HL-60/S4 treated with retinoic acid at 250 ng/mL for 4 days and 3 days (cell line): ENCODE measurements at regions not wholly inside any gene's neighbourhood (a gene's known extent, or its start where the extent isn't known, plus 50 kb on each side); places are given as distances from the start of the nearest gene placed in this dataset.

Experiments
- in situ Hi-C: fragments of 300-500 bp; cut with MboI; formaldehyde crosslinking; loops from 2 replicates; pipeline ENCODE4 v1.7.0; 2022; ENCODE audit warnings: low sequenced_read_pairs

DNA sequence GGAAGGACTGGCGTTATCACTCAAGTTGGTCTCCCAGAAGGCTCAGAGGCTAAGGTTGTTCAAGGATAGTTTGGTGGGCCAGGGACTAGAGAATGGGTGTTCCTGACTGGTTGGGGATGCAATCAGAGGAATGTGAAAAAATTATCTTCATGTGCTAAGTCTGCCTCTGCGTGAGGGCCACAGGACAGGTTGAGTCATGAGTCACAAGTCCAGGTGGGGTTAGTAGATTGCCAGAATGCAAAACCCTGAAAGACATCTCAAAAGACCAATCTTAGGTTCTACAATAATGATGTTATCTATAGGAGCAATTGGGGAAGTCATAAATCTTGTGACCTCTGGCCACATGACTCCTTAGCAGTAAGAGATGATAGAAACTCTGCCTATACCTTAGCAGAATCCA, 220.1 kb upstream of the EEA1 start:
- in situ Hi-C loops: no loop called here

DNA sequence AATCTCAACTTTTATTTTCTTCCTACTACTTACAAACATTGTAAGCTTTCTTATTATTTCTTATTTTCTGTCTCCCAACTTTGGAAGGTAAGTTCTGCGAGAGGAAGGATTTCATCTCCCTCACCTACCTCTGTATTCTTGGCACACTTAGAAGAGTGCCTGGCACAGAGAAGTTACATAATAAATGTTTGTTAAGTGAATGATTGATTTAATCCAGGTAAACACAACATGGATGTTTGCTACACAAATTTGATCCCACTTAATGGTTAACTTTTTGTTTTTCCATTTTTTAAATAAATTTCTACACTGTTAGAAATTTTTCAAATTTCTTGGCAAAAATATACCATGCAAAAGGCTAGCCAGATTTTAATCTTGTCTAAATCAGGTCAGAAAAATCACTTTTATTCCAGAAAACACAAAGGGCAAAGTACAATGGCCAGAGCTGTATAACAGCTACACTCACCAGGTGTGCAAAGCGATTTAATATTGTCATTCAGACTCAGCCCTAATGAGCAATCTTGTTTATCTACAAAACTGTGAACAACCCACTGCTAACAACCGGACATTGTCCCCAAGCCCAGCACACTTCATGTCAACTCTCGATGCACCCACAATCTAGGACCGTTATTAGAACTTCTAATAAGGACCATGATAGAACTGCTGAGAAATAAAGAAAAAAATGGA, 222.1 kb upstream of the EEA1 start:
- in situ Hi-C loops: no loop called here

DNA sequence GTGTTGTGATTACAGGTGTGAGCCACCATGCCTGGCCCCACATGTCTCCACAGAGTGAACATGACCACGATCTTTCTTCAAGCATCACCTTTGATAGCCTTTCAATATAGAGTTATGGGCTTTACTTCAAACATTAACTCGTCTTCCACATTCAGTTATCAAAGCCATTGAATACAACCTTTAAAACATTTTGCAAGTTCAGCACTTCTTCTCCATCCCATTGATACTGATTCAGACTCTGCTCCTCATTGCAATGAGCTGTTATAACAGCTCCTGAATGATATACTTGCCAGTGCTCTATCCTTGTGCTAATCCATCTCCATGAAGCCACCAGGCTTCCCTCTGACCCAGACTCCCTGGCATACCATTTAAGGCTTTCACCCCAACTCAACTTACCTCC, 223.5 kb upstream of the EEA1 start:
- in situ Hi-C loops: no loop called here

DNA sequence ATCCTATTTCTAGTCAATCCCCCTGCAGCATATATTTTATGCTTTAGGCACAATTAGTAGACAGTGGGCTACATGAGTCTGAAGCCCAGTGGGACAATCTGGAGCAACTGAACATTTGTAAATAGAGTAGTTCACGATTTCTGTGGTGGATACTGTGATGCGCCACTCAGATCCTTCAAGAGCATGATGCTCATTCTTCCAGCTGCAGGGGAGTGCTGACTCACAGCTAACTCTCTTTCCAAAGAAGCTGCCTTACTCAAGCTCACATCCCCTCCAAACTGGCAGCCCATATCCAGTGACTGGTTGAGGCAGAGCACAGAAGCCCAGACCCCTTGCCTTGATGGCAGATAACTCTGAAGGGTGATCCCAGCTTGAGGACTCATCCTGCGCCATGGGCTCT, 224.2 kb upstream of the EEA1 start:
- in situ Hi-C loops: no loop called here

DNA sequence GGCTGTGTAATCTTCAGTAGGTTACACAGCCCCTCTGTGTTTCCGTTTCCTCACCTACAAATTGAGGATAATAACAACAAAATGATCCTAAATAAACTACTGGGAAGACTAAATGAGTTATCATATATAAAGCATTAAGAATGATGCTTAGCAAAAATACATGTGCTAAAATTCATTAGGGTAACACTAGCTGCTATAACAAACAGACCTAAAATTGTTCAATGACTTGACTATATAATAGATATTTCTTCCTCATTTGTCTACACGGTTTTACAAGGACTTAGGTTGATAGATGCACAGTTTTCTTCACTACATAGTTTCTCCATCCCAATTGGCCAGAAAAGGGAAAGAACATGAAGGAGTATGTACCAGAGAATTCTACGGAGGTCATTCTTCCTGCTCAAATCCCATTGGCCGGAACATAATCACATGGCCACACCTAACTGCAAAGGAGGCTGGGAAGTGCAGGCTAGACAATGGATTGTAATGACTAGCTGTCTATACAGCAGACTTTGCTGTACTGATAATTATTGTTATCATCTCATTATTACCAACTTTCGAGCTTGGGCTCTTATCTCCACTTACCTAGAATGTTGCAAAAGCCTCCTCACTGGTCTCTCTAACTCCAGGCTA, 223.5 kb upstream of the NUDT4 start:
- in situ Hi-C loops: no loop called here

DNA sequence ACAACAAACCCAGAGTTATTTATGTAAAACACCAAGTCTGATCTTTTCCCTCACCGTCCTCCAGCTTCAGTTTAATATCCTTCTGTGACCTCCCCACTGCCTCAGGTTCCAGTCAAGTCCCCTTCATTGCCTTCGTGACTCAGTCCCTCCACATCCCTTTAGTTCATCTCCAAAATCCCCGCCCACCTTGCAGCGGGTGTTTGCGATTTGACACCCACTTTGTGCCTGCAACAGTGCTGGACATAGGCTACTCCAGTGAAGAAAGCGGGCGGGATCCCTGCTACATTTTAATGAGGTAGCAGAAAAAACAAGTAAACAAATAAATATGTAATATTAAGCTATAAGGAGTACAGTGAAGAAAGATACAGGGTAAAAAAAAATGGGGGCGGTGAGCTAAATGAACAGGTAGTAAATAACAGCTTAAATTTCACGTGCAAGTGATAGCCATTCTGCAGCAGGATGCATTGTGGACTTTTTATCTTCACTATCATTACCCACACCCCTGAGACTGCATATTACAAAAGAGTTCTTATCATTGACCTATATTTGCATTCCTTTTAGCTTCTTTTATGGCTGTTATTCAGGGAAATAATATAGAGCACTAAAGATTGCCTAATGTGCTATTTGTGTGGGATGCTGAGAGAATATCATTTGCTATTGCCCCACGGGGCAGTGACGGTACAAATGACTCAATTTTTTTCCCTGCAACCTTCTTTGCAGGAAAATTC, 222.8 kb upstream of the NUDT4 start:
- in situ Hi-C loops: no loop called here

DNA sequence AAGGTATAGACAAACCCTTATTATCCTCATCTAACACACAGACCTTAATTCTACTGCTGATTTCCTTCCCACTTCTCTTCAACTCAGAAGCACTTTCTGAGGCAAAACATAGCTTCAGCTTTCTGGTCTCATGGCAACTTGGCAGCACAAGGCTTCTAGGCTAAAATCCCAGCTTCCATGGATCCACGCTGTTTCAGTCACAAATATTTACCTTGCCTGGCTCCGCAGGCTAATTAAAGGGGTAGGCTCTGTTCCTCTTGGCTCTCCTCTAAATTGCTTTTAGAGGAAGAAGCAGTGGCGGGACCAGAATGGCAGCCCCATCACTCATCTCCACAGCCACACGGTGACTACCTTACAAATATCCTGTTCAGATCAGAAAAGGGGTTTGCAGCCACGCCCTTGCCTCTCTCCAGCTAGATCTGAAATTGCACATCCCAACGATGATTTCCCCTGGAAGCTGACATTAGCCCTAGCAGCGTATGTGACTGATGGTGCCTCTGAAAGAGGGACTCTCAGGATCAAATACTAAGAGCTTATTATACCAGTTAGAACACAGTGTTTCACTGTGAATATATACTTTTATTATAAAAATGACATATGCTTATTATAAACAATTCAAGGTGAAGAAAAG, 221.5 kb upstream of the NUDT4 start:
- in situ Hi-C loops: no loop called here

DNA sequence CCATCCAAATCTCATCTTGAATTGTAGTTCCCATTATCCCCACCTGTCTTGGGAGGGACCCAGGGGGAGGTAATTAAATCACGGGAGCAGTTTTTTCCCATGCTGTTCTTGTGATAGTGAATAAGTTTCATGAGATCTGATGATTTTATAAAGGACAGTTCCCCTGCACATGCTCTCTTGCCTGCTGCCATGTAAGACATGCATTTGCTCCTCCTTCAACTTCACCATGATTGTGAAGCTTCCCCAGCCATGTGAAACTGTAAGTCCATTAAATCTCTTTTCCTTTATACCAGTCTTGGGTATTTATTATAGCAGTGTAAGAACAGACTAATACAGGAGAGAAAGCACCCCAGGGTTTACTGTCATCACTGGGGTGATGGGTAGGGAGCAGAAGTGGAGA, 220.4 kb upstream of the NUDT4 start:
- in situ Hi-C loops: no loop called here

DNA sequence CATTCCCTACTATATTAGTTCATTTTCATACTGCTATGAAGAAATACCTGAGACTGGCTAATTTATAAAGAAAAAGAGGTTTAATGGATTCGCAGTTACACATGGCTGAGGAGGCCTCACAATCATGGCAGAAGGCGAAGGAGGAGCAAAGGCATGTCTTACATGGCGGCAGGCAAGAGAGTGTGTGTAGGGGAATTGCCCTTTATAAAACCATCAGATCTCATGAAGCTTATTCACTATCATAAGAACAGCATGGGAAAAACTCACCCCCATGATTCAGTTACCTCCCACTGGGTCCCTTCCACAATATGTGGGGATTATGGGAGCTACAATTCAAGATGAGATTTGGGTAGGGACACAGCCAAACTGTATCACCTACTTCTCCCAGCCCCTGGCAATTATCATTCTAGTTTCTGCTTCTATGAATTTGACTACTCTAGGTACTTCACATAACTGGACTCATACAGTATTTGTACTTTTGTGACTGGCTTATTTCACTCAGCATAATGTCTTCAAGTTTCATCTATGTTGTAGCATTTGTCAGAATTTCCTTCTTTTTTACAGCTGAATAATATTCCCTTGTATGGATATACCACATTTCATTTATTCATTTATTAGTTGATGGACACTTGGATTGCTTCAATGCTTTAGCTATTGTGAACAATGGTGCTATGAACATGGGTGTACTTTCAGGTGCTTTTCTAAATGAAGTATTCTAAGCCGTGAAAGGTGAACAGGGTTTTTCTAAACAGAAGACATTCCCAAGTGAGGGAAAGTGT, 219.5 kb upstream of the NUDT4 start:
- in situ Hi-C loops: no loop called here

DNA sequence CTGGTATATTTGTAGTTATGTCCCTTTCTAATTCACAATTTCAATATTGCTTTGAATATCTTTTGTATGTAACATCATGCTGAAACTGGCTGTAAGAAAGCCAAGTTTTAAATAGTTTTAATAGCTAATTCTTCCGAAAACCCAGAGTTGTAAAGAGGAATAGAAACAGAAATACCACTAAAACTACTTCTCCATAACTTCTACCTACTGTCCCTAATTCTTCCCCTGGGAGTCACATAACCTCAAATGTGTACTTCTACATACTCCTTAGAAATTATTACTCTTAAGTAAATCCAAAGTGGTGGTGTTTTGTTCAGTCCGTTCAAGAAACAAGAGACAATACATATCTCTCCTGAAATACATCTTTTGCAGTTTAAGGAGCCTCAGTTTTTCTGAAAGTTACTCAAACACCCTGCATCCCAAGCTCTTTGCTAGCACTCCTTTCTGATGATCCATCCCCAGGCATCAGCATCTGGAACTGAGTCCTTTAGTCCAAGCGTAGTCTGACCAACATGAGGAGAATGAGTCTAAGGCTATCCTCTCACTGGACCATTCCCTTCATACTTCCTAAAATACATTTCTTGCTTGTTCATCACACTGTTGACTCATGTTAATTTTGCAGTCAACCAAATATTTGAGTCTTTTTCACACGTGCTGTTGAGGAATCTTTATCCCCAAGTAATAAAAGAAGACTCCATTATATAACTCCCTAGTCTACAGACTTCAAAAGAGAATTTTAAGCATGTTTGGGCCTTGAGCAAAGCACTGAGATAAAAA, 214.3 kb upstream of the NUDT4 start:
- in situ Hi-C loops: no loop called here

DNA sequence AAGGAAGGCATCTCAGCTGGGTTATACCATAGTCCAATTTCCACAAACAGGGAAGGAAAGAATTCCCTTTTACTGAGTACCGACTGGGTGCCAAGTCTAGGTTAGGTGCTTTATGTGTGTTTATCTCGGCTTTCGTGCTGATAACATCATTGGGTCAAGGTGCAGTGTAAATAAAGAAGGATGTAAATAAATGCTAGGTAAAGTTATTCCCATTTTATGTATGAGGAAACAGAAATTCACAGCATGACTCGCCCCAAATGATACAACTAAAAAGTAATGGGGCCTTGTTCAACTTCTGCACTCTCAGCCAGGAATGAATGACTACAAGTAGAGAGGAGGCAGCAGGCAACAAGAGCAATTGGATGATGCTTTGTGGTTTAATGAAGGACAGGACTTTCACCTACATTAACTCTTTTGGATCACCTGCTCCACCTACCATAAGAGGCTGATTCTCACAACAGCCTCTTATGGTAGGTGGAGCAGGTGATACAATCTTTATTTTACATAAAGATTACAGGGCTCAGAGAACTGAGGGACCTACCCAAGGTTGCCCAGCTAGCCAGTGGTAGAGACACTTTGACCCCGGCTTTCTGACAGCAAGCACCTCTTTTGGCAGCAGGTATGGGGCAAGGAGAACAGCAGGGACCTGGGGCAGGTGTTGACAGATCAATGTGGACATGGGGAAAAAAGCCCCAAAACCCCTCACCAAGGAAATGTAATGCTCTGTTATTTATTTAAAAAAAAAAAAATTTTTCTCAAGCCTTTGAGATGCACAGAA, 213.4 kb upstream of the NUDT4 start:
- in situ Hi-C loops: no loop called here

DNA sequence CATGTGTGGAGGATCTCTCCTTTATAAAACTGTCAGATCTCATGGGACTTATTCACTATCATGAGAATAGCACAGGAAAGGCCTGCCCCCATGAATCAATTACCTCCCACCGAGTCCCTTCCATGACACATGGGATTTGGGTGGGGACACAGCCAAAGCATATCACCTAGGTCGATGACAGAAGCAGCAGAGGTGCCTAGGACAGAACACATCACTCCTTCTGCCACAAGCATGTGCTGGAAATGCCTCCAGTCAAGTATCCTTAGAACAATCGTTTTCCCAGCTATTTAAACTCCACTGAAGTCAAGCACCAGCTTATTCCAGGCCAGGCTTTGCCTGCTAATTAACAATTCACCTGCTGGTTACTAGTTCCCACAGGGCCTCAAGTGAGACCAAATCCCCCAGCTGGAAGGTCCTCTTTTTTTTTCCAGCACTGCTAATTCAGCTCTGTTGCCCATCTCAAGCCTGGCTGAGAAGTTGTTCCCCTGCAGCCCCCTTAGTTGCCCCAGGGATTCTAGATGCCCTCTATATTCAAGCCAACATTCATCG, 212.3 kb upstream of the NUDT4 start:
- in situ Hi-C loops: no loop called here

DNA sequence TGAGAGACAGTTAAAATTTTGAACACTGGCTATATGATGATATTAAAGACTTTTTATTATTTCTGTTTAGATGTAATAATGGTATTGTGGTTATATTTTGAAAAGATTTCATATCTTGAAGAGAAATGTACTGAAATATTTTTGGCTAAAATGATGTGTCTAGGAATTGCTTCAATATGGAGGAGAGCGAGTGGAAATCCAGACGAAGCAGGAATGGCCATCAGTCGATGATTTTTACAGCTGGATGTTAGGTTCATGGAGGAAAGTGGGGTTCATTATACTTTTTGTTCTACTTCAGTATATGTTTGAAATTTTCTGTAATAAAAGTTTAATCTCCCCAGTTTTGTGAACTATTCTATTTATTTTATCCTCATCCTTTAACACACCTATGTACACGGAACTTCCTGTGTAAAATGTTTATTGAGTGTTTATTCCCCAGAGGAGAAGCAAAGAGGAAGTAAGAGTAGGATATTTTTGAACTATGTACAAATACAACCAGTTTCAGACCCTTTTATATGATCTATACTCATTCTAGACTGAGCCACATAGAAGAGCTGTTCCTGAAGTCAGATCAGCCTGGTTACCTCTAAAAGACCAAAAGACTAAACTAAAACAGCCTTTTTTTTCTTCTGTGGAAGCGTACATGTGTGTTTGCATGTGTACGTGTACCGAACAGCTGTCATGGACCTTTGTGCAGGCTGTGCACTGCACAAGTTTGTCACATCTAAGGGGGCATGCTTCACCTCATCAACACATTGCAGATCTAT, 211.0 kb upstream of the NUDT4 start:
- in situ Hi-C loops: no loop called here

DNA sequence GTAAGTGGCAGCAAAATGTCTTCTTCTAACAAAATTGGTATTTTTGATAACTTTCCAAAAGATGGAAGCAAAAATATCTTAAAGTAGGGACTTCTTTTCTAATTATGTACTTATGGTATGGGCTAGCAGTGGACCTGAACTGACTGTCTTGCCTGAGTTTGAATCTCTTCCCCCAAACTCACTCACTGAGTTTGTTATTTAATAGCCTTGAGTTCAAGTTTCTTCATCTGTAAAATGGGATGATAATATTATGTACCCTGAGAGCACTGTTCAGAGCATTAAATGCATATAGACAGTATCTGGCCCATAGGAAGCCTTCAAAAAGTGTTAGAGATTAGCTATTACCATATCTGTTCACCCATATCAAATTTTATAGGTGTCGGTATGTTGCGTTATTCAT, 210.4 kb upstream of the NUDT4 start:
- in situ Hi-C loops: no loop called here

DNA sequence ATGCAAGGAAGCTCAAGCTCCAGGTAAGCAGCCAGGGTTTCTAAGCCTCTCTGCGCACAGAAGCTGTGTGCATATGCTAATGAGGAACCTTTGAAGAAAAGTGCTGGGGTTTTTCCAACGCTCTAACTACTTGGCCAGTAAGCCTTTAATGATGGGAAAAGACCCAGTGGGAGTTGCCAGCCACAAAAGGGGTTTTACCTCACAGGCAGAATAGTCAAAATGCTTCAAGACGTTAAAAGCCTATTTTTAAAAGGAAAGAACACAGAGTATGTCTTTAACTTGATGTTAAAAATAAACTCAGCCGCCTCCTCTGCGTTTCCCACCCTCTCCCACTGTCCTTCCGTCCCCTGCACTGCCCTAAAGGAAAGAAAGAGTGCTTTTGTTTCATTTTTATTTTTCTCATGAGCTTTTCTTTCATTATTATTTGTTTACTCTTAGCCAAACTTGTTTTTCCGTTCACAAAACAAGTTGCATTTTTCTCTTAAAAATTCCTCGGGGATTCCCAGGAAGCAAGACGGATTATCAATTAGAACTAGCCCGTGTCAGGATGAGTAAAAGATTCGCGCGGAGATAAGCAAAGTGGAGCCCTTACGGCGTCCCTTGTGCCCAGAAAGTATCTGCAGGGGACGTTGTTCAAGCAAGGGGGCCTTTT, 209.8 kb upstream of the NUDT4 start:
- in situ Hi-C loops: no loop called here

DNA sequence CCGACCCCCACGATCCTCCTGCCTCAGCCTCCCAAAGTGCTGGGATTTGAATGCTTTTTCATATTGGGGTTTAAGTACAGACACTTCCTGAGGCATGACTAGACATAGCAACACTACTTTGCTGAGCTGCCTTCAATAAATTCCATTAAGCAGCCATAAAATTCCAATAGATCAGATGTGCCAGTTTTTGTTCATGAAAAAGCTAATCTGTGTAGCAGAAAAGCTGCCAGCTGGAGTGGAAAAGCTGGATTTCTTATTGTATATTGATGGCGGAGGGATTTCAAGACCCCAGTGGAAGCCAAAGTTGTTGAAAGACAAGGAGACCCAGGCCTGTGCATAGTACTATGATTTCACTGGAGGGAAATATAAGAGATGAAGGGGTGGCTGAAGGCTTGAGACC, 209.0 kb upstream of the NUDT4 start:
- in situ Hi-C loops: no loop called here

DNA sequence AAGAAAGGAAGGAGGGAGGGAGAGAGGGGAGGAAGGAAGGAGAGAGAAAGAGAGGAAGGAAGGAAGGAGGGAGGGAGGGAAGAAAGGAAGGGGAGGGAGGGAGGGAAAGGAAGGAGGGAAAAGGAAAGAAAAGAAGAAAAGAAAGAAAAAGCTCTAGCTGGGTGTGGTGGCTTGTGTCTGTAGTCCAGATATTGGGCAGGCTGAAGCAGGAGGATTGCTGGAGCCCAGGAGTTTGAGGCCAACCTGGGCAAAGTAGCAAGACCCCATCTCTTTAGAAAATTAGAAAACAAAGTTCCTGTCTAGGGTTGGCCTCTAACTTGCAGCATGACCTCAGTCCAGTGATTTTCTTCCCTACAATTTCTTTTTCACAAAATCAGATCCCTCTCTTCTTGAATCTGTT, 208.2 kb upstream of the NUDT4 start:
- in situ Hi-C loops: no loop called here

DNA sequence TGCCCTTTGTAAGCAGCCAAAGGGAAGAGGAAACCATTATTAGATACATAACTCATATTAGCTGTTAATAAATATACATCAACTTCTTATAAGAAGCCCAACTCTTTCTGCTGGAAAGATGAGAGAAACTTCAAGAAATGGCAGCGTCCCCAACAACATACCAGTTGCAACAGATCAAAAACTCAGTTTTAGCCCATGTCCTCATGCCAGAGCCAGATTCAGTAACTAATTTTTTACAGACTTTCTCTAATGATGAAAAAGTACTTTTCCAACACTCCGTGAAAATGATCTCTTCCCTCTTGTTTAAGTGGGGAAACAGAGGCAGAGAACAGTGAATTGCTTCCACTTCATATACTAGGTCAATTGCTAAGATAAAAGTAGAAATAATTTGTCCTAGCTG, 206.8 kb upstream of the NUDT4 start:
- in situ Hi-C loops: no loop called here
